ENCODE measurements at regions not wholly inside any gene's neighbourhood (a gene's known extent, or its start where the extent isn't known, plus 50 kb on each side); places are given as distances from the start of the nearest gene placed in this dataset.

DNA sequence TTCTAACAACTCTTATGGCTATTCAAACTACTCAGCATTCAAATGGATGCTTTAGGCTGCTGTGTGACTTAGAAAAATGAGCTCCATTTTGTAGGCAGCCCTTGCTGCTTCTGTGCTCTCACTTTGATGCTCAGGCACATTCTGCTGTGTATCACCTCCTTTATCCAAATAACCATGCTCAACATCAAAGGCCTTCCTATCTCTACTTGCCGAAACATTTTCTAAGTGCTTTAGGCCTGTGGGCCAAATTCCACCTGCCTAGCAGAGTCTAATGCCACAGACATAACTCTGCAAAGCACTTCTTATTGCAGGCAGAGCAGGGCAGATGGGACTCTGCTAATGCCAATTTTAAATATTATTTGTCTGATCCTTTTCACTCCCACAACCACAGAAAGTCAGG is 397.4 kb downstream of the RND3 start:
- TF ChIP-seq, protein P1, sequence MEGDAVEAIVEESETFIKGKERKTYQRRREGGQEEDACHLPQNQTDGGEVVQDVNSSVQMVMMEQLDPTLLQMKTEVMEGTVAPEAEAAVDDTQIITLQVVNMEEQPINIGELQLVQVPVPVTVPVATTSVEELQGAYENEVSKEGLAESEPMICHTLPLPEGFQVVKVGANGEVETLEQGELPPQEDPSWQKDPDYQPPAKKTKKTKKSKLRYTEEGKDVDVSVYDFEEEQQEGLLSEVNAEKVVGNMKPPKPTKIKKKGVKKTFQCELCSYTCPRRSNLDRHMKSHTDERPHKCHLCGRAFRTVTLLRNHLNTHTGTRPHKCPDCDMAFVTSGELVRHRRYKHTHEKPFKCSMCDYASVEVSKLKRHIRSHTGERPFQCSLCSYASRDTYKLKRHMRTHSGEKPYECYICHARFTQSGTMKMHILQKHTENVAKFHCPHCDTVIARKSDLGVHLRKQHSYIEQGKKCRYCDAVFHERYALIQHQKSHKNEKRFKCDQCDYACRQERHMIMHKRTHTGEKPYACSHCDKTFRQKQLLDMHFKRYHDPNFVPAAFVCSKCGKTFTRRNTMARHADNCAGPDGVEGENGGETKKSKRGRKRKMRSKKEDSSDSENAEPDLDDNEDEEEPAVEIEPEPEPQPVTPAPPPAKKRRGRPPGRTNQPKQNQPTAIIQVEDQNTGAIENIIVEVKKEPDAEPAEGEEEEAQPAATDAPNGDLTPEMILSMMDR (conservative IDR thresholded peaks at IDR 0.05 in 1 of 2, IDR thresholded peaks at IDR 0.05 in 1 of 2; ENCODE audit: extremely low read depth in 1 of 2, insufficient read depth in 1 of 2, low read depth in 1 of 2, low read length in 2 of 2): no peak
- TF ChIP-seq EZH2 (IDR thresholded peaks at IDR 0.05; ENCODE audit: borderline replicate concordance, low read length): no peak
